T-helper 1 cell (primary cell): ENCODE measurements at regions not wholly inside any gene's neighbourhood (a gene's known extent, or its start where the extent isn't known, plus 50 kb on each side); places are given as distances from the start of the nearest gene placed in this dataset.
"Not testable (repeated sequence)": the region's sequence is repeated elsewhere in the genome, so short reads cannot be mapped to it uniquely, and the experiment has no call there.

ENCODE experiments used
- DNase-seq, 5 donors: peaks; one replicate each; pipeline ENCODE4 v3.0.0-alpha.2; 2012 to 2020

DNA sequence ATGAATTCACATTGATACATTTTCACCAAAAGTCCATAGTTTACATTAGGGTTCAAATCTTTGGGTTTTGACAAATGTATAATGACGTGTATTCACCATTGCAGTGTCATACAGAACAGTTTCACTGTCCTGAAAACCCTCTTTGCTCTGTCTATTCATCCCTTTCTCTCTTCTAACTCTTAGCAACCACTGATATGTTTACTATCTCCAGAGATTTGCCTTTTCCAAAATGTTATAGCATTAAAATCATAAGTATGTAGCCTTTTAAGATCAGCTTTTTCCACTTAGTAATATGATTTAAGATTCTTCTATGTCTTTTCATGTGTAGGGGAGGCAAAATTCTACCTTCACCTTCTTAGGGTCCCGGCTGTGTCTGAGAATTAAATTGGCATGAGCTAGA is 203.8 kb downstream of the TPRG1 start:
- no peak for DNase-seq

DNA sequence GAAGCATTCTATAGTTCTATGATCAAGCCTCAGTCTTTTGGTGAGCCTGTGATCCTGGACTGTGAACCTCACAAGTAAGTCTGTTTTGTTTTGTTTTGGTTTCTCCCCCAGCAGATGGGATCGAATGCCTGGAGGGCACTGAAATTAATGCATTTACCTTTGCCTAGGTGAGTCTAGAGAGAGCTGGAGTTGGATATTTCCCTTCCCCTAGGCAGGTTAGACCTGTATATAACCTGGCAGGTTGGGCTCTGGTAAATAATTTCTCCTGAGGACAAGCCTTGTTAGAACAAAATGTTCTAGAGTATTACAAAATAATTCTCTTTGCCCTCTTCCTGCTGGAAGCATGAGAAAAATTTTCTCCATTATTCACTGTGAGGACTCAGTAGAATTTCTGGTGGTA is 211.9 kb downstream of the TPRG1 start:
- no peak for DNase-seq

DNA sequence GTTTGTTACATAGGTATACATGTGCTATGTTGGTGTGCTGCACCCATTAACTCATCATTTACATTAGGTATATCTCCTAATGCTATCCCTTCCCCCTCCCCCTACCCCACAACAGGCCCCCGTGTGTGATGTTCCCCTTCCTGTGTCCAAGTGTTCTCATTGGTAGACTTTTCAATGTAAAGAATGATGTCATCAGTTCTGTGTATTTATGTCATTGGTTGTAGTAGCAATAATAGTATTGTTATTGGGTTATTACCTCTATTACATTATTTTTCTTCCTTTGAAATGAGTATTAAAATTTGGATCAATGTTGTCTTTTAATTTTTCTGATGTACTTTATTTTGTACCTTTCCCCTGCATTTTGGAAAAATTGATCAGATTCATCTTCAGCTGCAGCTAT is 214.1 kb downstream of the TPRG1 start:
- DNase-seq: not testable (repeated sequence)

DNA sequence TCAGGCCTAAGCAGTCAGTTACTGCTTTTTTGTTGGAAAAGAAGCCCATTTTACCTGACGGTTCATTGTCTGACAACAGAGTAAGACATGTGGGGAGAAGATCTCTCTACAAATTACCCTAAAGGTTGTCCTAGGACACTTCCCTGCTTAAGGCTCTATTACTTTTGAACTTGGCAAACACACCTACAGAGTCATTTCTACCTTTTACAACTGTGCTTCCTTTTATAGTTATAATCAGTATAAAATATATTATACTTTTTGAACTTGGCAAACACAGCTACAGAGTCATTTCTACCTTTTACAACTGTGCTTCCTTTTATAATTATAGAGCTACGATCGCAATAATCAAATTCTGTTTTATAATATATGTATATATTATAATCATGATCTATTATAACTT is 215.0 kb downstream of the TPRG1 start:
- no peak for DNase-seq

DNA sequence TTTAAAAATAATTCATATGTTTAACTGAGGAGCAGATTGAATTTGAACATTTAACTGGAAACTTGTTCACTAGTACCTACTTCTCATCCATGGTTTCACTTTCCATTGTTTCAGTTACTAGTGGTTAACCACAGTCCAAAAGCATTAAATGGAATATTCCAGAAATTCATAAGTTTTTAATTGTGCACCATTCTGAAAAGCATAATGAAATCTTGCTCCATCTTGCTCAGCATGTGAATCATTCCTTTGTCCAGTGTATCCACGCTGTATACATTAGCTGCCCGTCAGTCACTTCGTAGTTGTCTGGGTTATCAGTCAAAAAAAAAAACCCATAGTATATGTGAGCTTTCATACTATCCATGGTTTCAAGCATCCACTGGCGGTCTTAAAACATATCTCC is 217.6 kb downstream of the TPRG1 start:
- peak in 1 of 5 donors; percentile 13 for DNase-seq

DNA sequence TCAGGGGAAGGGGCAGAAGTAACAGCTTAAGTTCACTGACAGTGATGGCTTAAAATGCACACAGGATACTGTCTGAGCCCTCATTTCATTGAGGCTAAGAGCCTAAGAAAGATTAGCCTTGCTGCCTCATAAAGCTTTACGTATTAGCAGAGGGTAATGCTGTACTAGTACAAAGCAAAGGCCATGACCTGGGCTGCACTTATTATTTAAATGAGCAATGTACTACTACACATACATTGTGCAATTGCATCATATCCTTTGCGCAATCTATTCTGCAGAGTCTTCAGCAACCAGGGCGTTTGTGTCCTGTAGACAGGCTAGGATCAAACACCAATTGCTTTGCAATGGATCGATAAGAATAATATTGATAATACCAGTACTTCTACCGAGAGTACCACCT is 221.8 kb downstream of the TPRG1 start:
- peak in 1 of 5 donors; percentile 90 for DNase-seq

DNA sequence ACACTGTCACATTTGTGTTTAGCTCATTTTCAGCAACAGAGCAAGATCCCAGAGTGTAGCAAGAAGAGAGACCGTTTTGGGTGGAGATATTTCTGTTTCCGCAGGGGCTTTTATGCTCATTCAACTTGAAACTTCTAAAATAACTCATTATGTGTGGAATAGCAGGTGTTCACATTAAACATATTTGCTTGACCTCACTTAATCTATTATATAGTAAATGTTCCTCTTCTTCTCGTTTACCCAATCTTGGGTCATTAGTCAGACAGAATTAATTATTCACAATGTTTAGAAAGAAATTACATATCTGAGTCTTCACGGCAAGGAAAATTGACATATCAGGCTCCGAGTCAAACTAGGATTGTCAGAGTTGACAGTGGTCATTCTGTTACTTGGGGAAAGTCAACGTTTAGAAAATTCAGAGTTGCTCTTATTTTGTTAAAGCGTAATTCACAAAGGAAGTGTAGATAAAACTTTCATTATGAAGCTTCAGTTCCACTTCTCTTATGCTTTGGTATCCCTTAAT is 222.9 kb downstream of the TPRG1 start:
- DNase-seq: peak in 1 of 5 donors; percentile 88

DNA sequence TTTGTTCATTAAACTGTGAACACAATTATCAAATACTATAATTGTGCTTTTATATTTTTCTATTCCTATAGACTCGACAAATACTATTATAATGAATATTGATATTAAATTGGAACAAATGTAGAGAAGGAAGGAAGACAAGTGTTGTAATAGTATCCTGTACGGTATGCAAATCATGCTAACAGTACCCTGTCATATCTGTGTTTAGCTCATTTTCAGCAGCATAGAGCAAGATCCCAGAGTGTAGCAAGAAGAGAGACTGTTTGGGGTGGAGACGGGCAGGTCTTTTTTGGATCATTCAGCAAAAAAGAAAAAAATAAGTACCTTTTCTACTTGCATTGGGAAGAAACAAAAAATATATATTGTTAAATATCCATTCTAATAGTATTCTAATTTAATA is 224.1 kb downstream of the TPRG1 start:
- peak in 1 of 5 donors; percentile 37 for DNase-seq

DNA sequence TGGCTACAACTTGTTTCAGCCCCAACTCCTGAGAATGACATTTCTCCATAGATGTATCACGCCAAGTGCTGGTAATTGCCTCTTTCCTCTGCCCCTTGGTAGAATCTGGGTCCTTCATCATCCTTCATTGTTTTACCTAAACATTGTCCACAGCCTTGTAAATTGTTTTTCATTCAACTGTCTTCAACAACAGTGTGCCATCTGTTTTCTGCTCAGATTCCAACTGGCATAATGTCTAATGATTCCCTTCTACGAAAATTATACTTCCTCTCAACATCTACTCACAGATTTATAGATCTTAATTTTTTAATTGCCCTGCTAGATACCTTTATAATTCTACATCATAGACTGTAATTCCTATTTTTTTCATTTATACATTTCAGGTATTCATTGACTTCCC is 226.9 kb downstream of the TPRG1 start:
- DNase-seq: no peak

DNA sequence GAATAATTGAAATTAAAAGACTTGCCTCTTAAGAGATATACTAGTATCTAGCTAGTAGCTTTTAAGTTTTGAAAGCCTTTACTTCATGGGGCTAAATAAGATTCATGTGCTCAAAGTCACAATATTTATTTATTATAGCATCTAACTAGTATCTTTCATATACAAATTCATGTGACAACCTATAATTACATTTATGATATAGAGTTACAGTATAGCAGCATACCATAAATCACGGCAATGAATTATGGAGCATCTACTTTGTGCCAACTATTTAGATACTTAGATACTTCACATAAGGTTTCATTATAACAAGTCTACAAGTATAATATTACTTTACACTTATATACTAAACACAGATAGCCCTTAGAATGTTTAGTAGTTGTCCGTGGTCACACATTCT is 229.4 kb downstream of the TPRG1 start:
- DNase-seq: no peak

DNA sequence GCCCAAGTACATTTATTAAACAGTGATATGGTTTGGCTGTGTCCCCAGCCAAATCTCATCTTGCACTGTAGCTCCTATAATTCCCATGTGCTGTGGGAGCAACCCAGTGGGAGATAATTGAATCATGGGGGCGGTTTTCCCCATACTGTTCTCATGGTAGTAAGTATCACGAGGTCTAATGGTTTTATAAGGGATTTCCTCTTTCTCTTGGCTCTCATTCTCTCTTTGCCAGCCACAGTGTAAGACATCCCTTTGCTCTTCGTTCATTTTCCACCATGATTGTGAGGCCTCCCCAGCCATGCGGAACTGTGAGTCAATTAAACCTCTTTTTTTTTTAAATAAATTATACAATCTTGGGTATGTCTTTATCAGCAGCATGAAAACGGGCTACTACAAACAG is 228.0 kb upstream of the TP63 start:
- DNase-seq: no peak

DNA sequence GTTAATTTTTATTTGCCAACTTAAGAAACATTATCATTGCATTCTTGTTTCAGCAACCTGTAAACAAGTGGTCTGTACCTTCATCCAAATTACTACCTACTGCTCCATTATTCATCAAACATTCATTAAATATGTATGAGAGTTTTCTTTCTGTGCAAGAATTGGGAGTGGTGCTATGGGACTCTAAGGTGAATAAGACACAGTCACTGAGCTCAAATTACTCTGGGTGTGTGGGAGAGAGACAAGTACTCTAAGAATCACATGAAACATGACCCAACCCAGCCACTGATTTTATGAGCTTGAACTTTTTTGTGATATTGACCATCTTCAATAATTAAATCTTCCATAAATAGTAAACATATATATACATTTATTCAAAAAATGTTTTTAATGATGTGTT is 227.2 kb upstream of the TP63 start:
- no peak for DNase-seq

DNA sequence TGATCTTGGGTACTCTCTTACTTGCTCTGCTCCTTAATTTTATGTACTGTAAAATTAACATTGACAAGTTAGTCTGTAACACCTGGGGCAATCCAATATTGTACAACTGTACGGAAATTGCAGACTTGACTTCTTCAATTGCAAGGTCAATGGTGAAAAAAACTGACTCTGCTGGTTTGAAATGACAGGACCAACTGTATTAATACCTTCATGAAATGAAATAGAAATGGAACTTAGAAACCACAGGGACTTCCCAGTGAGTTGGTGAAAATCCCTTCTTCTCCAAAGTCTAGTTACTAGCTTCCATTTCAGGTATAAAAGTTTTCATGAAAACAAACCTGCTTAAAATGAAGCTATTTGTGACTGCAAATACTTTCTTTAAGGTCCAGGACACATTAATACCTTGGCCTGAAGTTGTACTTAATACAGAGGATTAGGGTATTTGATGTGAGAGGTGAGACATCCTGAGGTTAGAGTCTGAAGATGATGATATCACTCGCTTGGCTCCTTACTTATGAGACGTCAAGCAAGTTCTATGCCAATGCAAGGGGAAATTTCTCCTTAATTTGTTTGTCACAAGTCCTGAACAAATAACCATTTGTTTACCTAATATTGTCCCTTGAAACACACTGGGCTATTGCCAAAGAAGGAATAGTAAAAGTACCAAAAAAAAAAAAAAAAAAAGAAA is 226.2 kb upstream of the TP63 start:
- DNase-seq: no peak

DNA sequence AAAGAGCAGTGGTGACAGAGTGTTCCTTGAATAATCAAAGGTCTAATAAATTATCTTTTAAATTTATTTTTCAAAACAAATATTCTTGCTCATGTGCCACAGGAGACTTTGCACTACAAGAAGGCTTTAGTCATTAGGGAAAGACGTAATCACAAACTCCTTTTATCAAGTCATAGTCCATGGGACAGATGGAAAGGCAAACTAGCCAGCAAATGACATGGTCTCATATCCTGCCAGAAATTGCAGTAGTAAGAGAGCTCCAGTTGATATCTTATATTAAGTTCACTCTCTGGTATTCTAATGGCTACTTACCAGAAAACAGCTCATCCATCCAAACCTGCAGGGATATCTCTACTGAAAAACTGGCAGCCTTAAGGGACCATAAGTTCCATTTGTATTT is 225.0 kb upstream of the TP63 start:
- DNase-seq: no peak

DNA sequence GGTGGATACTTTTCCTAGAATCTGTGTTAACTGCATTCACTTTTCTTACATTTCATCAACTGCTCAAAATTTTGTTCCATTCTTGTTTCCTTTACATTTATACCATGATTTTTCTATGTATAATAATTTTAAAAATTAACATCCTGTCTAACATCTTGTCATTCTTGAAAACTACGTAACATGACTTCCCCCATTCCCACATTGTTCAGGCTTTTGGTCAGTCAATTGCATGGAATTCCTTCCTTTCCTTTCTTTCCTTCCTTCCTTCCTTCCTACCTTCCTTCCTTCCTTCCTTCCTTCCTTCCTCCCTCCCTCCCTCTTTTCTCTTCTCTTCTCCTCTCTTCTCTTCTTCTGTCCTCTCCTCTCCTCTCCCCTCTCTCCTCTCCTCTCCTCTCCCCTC is 220.7 kb upstream of the TP63 start:
- no peak for DNase-seq

DNA sequence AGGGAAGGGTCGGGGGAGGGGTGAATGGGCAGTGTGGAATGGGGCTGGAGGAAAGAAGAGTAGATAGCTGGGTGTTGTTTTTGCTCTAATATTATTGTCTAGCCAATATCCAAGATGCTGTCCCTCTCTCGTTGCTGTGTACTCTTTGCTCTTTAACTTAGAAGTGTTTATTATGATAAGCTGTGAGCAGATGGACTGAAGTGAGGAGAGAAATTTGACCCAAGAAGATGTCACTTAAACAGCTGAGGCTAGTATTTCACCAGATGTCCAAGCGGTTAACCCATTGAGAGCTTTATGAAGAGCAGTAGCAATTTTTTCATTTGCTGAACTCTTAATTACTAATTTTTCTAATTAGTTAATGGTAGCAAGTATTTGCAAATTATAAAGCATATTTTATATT is 212.2 kb upstream of the TP63 start:
- no peak for DNase-seq

DNA sequence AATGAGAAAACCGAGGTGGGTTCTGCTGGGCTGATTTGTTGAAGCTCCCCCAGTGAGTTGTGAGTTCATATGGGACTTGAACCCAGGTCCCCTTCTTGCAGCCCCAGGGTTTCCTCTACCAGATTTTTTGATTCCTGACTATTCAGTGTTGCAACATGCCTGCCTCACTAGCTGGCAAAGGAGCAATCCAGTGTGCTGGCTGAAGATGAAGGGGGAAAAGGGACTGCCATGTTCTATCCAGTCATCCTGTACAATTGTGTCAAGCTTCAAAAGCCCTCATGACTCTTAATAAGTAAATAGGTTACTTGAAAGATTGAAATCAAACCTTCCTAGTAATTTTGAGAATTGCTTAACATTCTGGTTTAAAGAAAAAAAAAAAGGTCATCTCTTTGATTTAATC is 211.5 kb upstream of the TP63 start:
- DNase-seq: no peak

DNA sequence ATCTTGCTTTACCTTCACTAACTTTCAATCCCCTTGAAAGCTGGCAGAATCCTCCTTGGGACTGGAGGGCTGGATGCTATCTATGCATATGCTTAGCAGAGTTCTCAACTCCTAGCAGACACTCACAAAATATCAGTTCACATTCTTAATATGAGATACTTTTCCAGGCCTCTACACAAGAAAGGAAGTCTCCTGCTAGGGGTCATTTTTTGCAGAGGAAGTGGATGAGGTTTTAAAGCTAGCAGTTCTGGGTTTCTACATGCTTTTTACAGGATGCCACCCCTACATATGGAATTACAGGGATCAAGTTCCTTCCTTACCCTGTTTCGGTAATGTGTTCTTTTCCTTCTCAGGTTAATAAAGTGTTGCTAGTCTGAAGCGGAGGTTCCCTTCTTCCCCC is 206.3 kb upstream of the TP63 start:
- DNase-seq: no peak

DNA sequence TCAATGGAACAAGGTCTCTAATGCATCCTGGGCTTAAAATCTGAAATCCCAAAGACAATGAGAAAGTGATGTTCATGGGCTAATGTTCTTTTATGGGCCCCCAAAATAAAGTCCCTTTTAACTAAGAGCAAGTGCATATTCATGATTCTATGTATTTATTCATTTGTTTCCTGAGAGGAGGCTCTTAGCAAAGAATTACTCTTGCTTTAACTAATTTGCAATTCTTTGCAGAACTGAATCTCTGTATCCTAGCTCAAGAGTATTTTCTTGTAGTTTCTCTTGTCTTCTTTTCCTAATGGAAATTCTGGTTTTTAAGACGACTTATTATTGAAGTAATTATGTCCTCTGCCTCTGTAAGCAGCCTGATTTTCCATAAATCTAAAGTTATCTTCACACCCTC is 202.2 kb upstream of the TP63 start:
- DNase-seq: no peak

DNA sequence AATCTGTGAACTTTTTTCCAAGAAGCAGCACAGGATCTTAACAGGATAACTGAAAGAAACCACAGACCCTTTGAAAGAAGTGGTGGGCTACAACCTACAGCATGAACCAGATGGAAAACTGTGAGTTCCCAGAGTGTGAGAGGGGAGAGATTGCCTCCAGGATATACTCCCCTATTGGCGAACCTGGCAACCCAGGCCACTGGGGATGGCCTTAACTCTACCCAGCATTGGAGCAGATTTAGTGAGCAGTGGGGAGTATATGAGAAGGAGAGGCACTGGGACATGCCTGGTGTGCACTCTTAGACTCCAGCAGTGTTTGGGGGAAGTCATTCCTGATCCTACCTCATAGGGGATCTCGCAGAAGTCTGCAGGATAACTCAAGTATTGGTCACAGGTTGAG is 201.0 kb upstream of the TP63 start:
- no peak for DNase-seq

DNA sequence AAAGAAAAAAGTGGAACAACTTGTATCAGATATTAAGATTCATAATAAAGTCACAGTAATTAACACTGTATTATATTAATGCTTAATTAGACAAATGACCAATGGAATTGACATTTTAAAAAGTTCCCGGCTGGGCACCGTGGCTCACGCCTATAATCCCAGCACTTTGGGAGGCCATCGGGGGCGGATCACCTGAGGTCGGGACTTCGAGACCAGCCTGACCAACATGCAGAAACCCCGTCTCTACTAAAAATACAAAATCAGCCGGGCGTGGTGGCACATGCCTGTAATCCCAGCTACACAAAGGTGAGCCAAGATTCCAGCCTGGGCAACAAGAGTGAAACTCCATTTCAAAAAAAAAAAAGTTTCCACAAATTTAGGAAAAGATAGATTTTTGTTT is 188.9 kb upstream of the TP63 start:
- not testable (repeated sequence) for DNase-seq

DNA sequence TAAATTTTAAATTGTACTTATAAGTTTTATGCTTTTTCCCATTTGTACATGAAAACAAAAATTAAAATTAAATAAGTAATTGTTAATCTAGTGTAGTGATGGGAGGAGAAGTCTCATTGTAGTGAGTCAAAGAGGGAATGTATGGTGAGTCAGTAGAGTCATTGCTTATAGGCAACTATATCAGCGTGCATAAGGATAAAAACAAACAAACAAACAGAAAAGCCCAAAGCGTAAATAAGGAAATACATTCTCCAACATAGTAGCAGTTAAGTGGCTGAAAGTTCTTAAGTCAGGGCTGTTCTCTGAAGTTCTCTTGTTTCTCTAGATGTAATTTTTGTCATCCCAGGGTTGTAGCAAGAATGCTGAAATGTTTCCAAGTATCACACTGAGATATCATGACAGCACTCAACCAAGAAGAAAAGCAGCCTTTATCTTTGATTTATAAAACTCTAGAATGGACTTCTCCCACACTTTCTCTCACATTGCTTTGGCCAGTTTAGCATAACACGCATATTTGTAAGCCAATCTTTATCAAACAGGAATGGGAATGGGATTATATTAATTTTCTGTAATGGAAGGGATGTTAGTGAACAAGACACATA is 184.1 kb upstream of the TP63 start:
- DNase-seq: no peak

DNA sequence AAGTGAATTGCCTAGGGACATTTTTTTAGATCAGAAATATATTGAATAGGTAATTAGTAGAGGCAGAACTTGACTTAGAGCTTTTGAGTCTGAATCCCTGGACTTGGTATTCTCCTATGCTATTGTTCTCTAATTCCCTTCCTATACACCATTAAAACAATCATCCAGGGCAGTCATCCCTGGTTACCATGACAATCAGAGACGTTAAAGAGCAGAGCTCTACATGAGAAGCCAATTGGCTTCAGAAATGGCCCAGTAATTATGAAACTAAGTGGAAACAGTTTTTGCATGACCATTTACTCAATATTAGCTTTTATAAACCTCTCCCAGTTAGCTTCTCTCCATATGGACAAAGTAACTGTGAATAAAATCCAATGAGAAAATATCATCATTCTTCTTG is 182.1 kb upstream of the TP63 start:
- no peak for DNase-seq

DNA sequence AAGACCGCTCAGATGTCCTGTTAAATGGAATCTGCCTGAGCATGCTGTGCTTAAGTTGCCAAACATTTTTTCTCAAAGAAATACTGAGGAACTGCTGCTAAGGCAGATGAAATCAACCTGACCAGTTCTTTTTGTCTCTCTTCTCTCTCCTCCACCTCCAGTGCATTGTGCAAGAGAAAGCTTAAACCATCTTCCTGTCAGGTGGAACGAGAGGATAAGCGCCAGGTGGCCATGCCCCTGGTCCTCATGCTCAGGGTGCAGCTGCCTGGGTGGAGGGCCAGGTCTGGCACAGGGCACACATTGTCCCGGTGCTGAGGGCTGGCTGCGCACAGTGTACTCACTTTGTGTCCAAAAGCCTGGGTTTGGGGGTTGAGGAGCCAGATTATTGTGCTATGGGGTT is 176.2 kb upstream of the TP63 start:
- no peak for DNase-seq
